HEK293T (cell line): ENCODE measurements at regions not wholly inside any gene's neighbourhood (a gene's known extent, or its start where the extent isn't known, plus 50 kb on each side); places are given as distances from the start of the nearest gene placed in this dataset.
"Not testable (repeated sequence)": the region's sequence is repeated elsewhere in the genome, so short reads cannot be mapped to it uniquely, and the experiment has no call there.

Experiments used
- CTCF ChIA-PET: fragments of 350-600 bp; formaldehyde crosslinking; extraction: SDS; loops from one replicate; lab custom pipeline; 2021; ENCODE audit warnings: antibody characterized with exemption, inconsistent platforms; lab: Yijun Ruan, JAX
- POLR2A ChIA-PET: fragments of 350-600 bp; formaldehyde crosslinking; extraction: SDS; loops from one replicate; lab custom pipeline; 2020; ENCODE audit warnings: antibody characterized with exemption, inconsistent platforms; lab: Yijun Ruan, JAX
- DNase-seq: peaks from one replicate; pipeline ENCODE4 v3.0.0; 2012; ENCODE audit warnings: mixed read lengths; ENCODE audit errors: extremely low spot score
- ARNT ChIP-seq: fragments of 450-650 bp; IDR thresholded peaks from 2 replicates; pipeline ENCODE4 v1.6.1; 2017; ENCODE audit warnings: mild to moderate bottlenecking
- BHLHE40 ChIP-seq: fragments of 450-650 bp; IDR thresholded peaks from 2 replicates; pipeline ENCODE4 v1.6.1; 2016; ENCODE audit warnings: mild to moderate bottlenecking, moderate library complexity, borderline replicate concordance
- CTBP1 ChIP-seq: fragments of 450-650 bp; IDR thresholded peaks from 2 replicates; pipeline ENCODE4 v1.6.1; 2016; ENCODE audit warnings: borderline replicate concordance
- ELF4 ChIP-seq: fragments of 450-650 bp; IDR thresholded peaks from 2 replicates; pipeline ENCODE4 v1.6.1; 2017; ENCODE audit warnings: antibody characterized with exemption
- FOXA1 ChIP-seq: fragments of 450-650 bp; IDR thresholded peaks from 2 replicates; pipeline ENCODE4 v1.6.1; 2016; ENCODE audit warnings: mild to moderate bottlenecking
- FOXK2 ChIP-seq: fragments of 450-650 bp; IDR thresholded peaks from 2 replicates; pipeline ENCODE4 v1.6.1; 2016; ENCODE audit warnings: mild to moderate bottlenecking
- FOXM1 ChIP-seq: fragments of 450-650 bp; IDR thresholded peaks from 2 replicates; pipeline ENCODE4 v1.6.1; 2017; ENCODE audit warnings: mild to moderate bottlenecking, borderline replicate concordance
- HDGF ChIP-seq: fragments of 450-650 bp; IDR thresholded peaks from 2 replicates; pipeline ENCODE4 v1.6.1; 2017; ENCODE audit warnings: antibody characterized with exemption, borderline replicate concordance
- L3MBTL2 ChIP-seq: fragments of 450-650 bp; conservative IDR thresholded peaks from 2 replicates; pipeline ENCODE4 v1.6.1; 2016; ENCODE audit warnings: mild to moderate bottlenecking
- LEF1 ChIP-seq: fragments of 450-650 bp; IDR thresholded peaks from 2 replicates; pipeline ENCODE4 v1.6.1; 2017; ENCODE audit warnings: mild to moderate bottlenecking, borderline replicate concordance
- NFRKB ChIP-seq: fragments of 450-650 bp; IDR thresholded peaks from 2 replicates; pipeline ENCODE4 v1.6.1; 2016; ENCODE audit warnings: mild to moderate bottlenecking, moderate library complexity
- SP1 ChIP-seq: fragments of 450-650 bp; IDR thresholded peaks from 2 replicates; pipeline ENCODE4 v1.6.1; 2017
- SUZ12 ChIP-seq: fragments of 450-650 bp; IDR thresholded peaks from 2 replicates; pipeline ENCODE4 v1.6.1; 2016; ENCODE audit warnings: mild to moderate bottlenecking
- TARDBP ChIP-seq: fragments of 450-650 bp; IDR thresholded peaks from 2 replicates; pipeline ENCODE4 v1.6.1; 2016
- ZNF384 ChIP-seq: fragments of 450-650 bp; IDR thresholded peaks from 2 replicates; pipeline ENCODE4 v1.6.1; 2016
- TF ChIP-seq, protein P1 (sequence below): fragments of 450-650 bp; IDR thresholded peaks from 2 replicates; pipeline ENCODE4 v1.6.1; 2016

DNA sequence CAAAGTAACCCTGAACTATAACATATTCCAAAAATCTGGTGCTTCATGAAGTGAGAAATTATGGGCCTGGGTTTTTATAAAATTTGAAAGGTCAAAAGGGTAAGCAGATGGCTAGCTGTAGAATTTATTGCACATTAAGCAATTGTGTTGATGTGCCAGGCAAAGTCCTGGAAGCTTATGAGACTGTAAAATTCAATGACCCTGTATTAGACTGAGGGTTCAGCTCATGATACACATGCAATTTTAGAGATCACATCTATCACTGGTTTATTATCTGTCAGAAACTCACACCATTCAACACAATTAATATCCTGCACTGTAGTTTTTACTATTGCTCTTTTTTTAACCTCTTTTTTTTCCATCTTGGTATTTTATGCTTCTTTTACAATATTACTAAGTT, 1162.6 kb upstream of the SLC39A10 start:
- ChIA-PET CTCF (no interaction called here), POLR2A (no interaction called here)
- no peak for TF ChIP-seq FOXK2
- TF ChIP-seq, protein P1, sequence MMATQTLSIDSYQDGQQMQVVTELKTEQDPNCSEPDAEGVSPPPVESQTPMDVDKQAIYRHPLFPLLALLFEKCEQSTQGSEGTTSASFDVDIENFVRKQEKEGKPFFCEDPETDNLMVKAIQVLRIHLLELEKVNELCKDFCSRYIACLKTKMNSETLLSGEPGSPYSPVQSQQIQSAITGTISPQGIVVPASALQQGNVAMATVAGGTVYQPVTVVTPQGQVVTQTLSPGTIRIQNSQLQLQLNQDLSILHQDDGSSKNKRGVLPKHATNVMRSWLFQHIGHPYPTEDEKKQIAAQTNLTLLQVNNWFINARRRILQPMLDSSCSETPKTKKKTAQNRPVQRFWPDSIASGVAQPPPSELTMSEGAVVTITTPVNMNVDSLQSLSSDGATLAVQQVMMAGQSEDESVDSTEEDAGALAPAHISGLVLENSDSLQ: peak; percentile 6; the same call in 1 of the 2 replicates
- DNase-seq: no peak

DNA sequence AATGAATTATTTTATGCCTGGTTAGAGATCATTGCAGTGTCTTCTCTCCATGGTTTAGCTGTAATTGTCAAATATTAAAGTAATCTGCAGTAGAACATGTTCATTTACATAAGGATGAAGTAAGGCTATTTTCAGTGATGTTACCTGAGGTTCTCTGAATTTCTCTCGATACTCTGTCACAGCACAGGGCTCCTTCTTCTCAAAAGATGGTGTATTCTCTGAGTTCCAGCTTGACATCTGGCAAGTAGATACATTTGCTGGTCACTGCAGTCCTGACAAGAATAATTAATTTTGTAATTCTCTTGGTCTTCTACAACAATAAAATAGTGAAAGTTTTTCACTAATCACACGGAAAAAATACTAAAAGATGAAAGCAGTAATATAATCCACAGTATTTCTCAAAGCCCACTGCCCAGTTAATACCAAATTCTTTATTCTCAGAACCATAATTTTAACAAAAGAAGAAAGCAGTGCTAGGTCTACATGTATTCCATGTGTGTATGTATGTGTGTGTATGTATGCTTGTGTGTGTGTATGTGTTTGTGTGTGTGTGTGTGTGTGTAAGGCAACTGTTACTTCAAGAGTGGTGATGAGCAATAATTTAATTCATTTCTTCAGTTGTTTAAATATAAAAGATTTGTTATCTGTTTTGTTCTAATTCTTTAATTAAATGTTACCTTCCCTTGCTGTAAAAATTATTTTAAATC, 1165.5 kb upstream of the SLC39A10 start:
- CTCF ChIA-PET: no interaction called here
- no peak for DNase-seq

GRCh38 chr2:194486326-194486725, 1170.7 kb upstream of the SLC39A10 start:
- ChIA-PET POLR2A (no interaction called here), CTCF (no interaction called here)
- DNase-seq: no peak
- TF ChIP-seq SP1 (no peak), FOXM1 (no peak), CTBP1 (no peak), TARDBP (no peak), FOXK2 (no peak), FOXA1 (no peak), L3MBTL2 (no peak), ARNT (no peak), NFRKB (no peak), LEF1 (no peak)

More for the DNA sequence above, 1165.5 kb upstream of the SLC39A10 start:
- POLR2A ChIA-PET: no interaction called here
- TF ChIP-seq NFRKB (no peak), ZNF384 (no peak), HDGF (no peak), L3MBTL2 (no peak), SP1 (no peak), ARNT (no peak), ELF4 (no peak), FOXK2 (no peak), CTBP1 (no peak), FOXA1 (no peak)

GRCh38 chr2:194483041-194483440, 1174.0 kb upstream of the SLC39A10 start:
- DNase-seq: no peak
- no peak for TF ChIP-seq ELF4
- TF ChIP-seq, protein P1: no peak
- no peak for TF ChIP-seq ZNF384
- no peak for TF ChIP-seq TARDBP
- no peak for TF ChIP-seq L3MBTL2
- no peak for TF ChIP-seq FOXA1
- TF ChIP-seq HDGF: no peak
- no peak for TF ChIP-seq FOXK2
- TF ChIP-seq LEF1: no peak
- no peak for TF ChIP-seq BHLHE40
- TF ChIP-seq ARNT: no peak
- TF ChIP-seq CTBP1: no peak
- no peak for TF ChIP-seq FOXM1
- TF ChIP-seq SP1: no peak
- TF ChIP-seq NFRKB: no peak
- no peak for TF ChIP-seq SUZ12
- ChIA-PET CTCF (no interaction called here), POLR2A (no interaction called here)

- TF ChIP-seq HDGF (no peak), L3MBTL2 (no peak), BHLHE40 (no peak), ELF4 (no peak), FOXM1 (no peak), LEF1 (no peak), SP1 (no peak), ZNF384 (no peak), FOXA1 (no peak)
- TF ChIP-seq, protein P1: no peak
- CTCF ChIA-PET: no interaction called here
- DNase-seq: no peak
- POLR2A ChIA-PET: no interaction called here
These were observed 1191.4 kb upstream of the SLC39A10 start for GRCh38 chr2:194465641-194466040.

DNA sequence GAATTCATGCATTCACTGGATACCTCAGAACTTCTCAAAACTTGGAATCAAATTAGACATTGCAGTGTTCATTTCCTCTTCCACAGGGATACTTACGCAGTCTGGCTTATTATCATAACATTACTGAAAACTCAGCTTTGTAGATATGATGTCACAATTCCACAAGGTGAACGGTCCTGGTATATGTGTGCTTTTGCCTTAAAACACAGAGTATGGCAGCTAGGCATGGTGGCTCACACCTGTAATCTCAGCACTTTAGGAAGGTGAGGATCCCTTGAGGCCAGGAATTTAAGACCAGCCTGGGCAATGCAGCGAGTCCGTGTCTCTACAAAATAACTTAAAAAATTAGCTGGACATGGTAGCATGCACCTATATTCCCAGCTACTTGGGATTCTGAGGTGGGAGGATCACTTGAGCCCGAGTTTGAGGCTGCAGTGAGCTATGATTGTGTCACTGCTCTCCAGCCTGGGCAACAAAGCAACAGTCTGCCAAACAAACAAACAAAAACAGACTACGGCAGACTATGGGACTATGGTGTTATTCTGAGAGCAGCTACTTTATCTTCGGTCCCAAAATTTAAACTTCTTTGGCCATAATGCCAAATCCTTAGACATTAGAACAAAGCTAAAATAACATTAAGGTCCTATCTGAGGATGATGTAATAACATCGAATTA, 1191.9 kb upstream of the SLC39A10 start:
- TF ChIP-seq NFRKB (no peak), FOXA1 (no peak), ZNF384 (no peak), SP1 (no peak), ELF4 (no peak), L3MBTL2 (no peak), HDGF (no peak), TARDBP (no peak), ARNT (no peak), SUZ12 (no peak), BHLHE40 (no peak), CTBP1 (no peak), LEF1 (no peak)
- TF ChIP-seq, protein P1: no peak
- DNase-seq: no peak
- ChIA-PET POLR2A (no interaction called here), CTCF (no interaction called here)

GRCh38 chr2:194462883-194463282, 1194.1 kb upstream of the SLC39A10 start:
- CTCF ChIA-PET, POLR2A ChIA-PET, DNase-seq: not testable (repeated sequence)
